HT1080 (cell line): ENCODE measurements at regions not wholly inside any gene's neighbourhood (a gene's known extent, or its start where the extent isn't known, plus 50 kb on each side); places are given as distances from the start of the nearest gene placed in this dataset.
A peak's percentile ranks its signal among the peaks of the same experiment; 100 is the strongest.
"Not testable (repeated sequence)": the region's sequence is repeated elsewhere in the genome, so short reads cannot be mapped to it uniquely, and the experiment has no call there.

ENCODE experiments used
- DNase-seq: peaks from one replicate; pipeline ENCODE4 v3.0.0-alpha.2; 2015; ENCODE audit warnings: low read depth

DNA sequence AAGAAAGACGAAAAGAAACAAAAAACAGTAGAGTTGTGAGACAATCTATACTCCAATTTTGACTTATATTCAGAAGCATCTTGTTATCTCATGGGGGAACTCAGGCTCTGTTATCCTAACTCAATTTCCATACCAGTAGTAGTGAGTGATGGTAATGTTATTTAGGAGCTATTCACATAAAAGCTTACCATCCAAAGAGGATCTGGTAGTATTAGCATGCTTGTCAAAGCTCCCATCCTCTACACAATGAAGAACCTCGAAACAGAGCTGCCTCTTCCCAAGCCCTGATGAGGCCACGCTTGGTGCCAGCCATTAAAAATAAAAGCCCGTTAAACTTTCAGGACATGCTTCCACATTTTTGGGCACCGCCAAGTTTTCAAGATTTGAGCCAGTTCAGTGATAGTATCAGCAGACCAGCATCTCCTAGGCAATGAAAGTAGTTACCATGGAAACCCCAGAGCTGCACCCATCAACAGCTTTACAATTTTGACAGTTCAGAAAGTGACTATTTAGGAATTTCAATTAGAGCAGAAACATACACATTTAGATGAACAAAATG lies 173.3 kb downstream of the CD83 start:
- no peak for DNase-seq

DNA sequence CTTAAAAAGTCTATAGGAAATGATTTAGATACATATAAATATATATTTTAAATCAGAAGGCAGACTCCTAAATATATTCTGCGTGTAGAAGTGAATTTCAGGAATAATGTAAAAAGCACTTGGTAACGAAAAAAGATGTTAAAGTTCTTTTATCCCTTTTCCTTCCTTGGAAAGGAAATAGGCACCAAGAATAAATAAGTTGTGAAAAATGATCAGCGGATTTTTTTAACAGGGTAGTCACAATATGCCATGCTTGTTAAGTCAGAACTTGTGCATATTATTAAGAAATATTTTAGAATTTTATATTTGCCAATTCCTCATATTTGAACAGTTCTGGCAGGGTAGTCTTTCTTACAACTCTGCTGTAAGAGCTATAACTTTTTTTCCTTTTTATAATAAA lies 173.8 kb downstream of the CD83 start:
- no peak for DNase-seq

DNA sequence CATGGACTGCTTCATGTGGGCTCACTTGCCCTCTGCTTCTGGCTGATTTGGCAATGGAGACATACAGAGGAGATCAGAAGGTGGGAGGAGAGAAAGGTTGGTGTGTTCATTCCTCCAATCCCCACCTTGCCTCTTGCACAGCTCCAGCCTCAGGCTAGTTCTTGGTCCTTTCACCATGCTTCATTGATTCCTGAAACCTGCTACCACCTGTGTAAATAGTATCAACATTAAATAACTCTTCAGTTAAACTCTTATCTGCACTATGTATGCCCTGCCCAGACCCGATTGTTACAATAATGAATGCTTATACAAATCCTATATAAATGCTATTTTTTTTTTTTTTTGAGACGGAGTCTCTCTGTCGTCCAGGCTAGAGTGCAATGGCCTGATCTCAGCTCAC lies 174.5 kb downstream of the CD83 start:
- DNase-seq, result no peak

DNA sequence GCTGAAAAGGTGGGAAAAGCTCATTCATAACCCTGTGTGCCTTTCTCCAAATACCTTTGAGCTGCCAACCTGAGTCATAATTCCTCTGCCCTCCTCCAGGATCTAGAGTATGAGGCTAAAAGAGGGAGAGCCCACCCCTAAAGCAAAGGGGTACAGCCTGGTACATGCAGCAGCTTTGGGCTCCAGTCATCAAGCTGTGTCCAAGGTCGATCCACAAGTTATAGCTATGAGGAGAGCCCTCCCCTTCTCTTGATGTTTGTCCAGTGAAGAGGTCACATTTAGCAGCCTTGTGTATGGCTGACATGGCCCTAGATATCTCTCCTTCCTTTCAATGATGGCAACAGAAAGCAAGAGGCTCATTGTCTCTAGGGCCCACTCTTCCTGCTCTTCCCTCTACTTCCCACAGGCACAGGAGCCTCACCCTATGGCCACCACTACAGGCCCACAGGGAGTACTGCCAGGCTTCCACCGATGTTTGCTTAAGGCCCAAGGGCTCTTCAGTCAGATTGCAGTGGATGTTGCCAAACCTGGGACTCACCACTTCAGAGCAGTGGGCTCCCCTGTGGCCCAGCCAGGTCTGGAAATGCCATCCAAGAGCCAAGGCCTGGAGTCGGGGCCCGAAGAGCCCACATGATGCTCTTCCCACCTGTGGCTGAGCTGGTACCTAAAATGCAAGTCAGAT lies 176.8 kb downstream of the CD83 start:
- no peak for DNase-seq

DNA sequence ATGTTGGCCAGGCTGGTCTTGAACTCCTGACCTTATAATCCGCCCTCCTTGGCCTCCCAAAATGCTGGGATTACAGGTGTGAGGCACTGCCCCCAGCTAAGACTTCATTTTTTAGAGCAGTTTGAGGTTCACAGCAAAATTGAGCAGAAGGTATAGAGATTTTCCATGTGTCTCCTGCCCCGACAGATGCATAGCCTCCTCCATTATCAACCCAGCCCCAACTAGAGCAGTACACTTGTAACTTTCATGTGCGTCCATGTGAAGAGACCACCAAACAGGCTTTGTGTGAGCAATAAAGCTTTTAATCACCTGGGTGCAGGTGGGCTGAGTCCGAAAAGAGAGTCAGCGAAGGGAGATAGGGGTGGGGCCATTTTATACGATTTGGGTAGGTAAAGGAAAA lies 179.1 kb downstream of the CD83 start:
- not testable (repeated sequence) for DNase-seq

DNA sequence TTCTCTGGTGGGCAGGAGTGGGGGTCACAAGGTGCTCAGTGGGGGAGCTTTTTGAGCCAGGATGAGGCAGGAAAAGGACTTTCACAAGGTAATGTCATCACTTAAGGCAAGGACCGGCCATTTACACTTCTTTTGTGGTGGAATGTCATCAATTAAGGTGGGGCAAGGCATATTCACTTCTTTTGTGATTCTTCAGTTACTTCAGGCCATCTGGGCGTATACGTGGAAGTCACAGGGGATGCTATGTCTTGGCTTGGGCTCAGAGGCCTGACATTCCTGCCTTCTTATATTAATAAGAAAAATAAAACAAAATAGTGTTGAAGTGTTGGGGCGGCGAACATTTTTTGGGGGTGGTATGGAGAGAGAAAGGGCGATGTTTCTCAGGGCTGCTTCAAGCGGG lies 179.5 kb downstream of the CD83 start:
- DNase-seq, result not testable (repeated sequence)

DNA sequence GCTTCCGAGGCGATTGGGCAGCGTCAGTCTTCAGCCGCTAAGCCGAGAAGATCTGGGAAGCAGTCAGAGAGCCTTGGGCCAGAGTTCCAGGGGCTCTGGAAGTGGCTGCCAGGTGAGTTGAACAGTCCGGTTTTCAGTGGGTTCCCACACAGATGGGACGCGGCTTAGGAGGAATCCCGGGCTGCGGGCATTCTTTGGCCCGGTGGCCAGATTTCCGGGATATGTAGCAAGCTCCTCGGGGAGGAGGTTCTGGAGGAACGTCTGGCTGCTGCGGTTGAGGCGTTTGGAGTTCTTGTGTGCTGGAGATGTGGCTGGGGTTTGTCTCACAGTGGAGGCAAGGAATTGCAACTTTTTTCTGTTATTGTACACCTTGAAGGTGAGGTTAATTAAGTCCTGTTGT lies 182.6 kb downstream of the CD83 start:
- not testable (repeated sequence) for DNase-seq

DNA sequence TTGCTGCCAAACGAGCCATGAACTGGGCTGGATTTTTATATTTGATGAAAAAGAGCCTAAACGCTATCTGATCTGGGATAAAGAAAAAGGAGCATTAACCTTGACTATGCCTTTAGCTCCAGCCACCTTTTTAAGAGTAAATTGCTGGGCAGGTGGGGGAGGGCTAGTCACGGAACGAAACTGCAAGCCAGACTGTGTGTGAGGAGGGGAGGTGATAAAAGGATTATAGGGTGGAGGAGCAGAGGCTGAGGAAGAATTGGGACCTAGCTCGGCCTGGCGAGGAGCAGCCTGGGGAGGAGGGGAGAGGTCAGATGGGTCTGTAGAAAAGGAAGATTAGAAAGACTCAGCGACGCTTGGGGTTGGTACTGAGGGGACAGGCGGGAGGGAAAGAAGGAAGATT lies 183.1 kb downstream of the CD83 start:
- not testable (repeated sequence) for DNase-seq

DNA sequence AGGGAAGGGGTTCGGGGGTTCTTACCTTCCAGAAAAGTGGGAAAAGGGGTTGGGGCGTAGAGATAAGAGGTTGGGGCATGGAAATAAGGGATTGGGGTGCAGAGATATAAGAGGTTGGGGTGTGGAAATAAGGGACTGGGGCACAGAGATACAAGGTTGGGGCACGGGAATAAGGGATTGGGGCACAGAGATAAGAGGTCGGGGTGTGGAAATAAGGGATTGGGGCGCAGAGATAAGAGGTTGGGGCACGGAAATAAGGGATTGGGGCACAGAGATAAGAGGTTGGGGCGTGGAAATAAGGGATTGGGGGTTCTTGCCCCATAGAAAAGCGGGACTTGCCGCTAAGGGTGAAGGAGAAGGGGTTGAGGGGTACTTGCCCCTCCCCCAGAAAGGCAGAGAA lies 183.9 kb downstream of the CD83 start:
- not testable (repeated sequence) for DNase-seq

DNA sequence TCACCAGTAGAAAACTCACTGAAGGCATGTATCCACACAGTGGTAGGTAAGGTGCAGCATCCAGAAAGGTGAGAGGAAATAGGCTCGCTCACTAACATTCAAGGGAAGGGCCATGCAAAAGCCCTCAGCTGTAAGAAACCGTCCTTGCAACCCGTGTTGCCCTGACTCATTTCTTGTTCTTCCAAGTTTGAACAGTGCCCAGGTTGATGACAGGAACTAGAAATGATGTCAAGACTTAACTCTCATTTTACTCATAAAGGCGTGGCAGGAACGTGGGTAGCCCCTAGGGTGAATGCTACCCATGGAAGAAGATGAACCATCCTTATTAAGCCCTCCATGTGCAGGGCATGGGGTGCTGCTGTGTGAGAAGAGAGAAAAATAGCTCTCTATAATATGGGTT lies 187.6 kb downstream of the CD83 start:
- peak; percentile 41 for DNase-seq

DNA sequence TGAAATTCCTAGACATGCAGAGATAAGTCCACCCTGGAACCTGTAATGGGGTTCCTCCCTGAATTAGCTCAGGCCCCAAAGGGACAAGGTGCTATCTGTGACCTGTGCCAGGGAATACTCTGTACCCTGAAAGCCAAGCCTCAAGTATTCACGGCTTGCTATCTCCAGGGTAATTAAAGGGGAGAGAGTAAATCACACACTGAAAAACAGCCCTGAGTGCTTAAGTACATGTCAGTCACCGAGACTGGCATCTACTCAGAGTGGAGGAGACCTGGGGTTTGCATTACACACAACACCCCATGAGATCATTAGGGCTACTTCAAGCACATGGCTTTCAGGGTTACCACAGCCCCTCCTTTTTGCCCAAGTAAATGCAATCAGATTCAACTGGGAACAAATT lies 188.1 kb downstream of the CD83 start:
- DNase-seq, result no peak

DNA sequence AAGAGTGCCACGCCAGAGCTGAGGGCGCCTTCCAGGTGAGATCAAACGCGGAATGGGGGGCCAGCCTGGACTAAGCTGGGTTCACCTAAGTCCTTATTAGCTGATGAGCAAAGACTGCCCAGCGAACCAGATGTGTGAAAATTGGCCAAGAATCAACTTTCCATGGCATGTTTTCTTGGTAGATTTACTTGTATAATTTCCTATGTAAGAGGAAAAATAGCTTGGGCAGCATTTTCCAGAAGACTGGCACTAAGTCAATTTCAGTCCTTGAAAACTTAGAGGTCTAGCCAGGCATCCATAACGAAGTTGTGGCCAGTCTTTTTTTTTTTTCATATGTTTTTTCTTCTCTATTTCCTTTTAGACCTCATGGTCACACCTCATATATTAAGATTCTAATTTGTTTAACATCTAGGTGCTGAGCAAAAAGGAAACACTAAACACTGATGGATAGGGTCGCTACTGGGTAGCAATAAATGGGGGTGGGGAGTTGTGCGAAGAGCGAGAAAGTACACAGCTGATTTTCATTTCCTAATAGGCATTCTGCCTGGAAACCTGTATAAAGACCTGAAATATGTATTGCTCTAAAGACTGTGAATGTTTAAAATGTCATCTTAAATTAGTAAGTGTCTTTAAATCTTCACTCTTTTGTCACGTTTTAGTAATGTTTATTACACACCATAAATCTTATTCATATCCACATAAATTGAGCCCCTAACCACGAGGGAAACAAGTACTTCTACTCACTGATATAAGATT lies 188.8 kb downstream of the CD83 start:
- DNase-seq, result no peak

DNA sequence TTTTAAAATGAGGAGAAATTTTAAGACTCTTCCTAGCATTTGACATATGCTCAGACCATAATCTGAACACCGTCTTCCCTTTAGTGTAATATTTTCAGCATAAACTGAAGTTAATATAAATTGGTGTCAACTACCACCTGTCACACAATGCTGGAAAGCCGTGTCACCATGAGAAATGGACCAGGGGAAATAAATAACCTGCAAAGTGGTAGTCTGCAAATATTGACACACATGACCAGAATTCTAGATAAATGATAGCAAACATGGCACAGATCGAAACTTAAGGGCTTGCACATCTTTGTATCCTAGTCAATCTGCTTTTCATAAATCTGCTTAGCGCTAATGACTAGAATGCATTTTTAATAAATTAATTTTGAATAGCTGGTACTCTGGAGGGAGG lies 191.9 kb downstream of the CD83 start:
- DNase-seq, result no peak

DNA sequence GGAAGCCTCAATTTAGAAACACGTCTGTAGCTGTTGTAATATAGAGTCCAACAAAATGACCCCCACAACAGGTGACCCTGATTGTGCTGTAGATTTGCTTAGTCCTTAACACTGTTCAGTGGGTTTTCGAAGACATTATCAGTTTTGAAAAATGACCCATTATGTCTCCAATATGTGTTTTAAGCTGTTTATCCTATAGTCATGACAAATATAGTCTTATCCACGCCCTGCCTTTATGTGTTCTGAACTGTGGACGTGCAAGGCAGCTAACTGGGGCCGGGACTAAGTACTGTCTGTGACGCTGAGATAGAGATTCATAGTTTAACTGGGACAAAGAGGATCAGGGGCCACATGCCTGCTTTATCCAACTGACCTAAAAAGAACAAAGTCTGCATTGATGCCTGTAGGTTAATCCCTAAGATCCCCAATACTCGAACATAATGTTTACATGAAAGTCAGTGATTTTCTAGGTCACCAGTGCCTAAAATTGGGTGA lies 192.4 kb downstream of the CD83 start:
- DNase-seq, result no peak

DNA sequence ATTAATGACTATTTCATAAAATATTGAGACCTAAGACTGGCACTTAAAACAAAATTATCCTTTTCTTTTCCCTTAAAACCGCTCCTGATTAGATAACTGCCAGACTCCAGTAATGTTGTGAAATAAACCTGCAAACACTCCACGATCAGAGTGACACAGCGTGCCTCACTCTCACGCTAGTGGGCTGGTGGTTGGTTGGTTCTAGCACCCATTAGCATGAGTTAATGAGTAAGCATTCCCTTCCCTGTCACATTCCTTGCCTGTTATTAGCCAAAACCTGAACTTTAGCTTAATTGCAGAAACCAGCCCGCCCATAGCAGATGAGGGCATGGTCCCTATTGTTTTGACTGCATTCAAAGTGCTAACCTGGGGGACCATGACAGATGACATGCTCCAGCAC lies 193.4 kb downstream of the CD83 start:
- DNase-seq, result no peak

DNA sequence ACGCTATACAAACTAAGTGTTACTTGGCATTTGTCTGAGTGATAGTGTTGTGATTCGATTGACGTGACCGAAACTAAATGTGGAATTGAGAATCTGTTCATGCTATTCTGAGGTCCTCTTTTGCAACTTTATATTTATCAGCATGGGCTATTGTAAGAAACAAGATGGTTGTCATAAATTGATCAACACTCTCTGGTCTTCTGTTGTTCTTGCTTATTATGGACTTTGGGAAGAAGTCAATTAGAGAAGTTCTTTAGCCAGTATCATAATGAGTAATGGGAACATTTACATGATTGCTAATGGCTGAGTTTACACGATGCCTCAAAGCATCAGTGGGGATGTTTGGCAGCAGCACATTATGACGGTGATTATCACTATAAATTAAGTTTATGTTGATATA lies 195.0 kb downstream of the CD83 start:
- DNase-seq, result no peak

DNA sequence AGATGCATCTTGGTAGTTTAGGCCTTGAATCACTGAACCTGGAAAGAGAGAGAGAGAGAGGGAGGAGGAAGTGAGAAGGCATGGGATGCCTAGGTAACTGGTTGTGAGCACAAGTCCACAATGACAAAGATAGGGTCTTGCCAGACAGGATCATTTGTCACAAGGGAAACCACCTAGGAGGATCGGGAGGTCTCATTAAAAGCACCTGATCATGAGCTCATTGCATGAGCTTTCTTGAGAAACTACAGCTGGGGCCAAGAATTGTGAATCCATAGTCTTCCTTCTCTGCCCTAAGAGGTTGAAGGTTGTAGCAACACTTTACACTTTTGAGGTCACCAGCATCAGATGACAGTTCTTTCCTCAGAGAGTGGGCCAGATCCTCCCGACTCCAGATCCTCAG lies 195.7 kb downstream of the CD83 start:
- DNase-seq, result no peak

DNA sequence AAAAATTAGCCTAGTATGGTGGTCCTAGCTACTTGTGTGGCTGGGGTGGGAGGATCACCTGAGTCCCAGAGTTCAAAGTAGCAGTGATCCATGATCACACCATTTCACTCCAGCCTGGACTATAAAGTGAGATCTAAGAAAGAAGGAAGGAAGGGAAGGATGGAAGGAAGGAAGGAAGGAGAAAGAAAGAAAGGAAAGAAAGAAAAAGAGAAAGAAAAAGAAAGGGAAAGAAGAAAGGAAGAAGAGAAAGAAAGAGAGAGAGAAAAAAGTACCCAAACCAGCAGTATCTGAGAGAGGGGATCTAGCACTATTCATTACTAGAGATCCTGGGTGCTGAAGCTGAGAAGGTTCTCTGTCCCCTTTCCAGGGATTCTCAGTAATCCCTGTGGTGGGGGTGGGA lies 197.8 kb downstream of the CD83 start:
- no peak for DNase-seq

DNA sequence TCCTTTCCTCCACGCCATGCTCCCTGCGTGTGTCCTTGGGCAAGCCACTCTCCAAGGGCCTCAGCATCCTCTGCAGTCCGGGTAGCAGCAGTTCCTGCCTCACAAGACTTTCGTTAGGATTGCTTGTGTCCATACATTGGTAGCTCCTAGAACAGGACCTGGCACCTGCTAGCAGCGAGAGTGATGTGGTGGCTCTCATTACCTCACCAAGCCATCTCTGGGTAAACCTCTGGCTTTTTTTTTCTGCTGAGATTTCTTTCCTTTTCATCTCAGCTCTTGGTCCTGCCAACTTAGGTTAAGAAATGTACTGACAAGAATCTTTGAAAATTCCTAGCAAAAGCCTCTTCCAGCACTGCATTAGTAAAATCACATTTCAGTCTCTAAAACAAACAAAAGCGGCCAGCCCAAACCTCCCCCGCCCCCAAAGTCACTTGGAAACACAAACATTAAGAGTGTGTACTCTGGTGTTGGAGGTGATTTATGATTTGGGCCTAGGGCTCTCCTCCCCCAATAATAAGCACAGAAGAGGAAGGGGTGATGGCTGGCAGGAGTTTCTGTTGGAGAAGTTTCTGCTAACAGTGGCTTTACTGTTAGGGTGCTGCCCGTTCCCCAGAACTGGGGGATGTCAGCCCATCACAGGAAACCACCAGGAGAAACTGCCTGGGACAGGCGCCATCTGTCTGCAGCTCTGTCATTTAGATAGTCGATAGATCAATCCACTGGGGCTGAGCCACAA lies 199.2 kb downstream of the CD83 start:
- no peak for DNase-seq

DNA sequence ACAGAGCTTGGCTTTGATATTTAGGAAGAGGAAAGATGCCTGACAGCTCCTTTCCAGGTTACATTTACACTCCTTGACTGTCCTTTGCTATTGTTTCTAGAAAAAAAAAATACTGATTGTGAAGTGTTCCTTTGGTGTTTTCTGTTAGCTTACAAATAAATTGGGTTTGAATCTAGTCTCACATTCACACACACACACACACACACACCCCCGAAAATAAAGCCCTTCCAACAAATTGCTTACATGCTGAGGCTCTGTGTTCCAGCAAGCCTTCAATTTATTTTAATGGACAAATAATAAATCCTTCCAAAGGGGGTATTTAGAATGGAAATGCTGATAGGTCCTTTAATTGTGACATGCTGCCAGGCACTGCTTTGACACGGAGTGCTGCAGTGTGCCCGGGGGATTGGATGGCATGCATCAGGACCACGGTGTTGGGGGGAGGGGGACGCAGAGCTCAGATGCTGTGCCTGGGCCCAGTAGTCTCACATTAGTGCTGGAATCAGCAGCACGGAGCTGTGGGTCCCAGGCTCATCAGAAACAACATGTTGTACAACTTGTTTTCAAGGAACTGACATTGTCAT lies 199.9 kb downstream of the CD83 start:
- no peak for DNase-seq

DNA sequence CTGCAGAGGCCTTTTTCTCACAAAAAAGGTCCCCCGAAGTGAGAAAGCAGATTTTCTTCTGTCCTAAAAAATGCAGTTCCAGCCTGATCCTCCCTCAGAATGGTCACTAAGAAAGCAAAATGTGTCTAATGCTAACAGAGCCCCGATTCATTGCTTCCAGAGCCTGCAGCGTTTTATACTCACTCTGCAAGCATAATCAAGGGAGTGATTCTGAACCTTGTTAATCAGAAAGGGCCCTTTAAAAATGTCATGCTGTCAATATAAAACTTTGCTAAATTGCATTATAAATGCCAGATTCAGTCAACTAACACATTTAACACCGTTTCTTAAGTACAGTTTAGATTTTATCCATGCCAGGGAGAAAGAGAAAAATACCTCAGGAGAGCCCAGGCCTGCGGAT lies 202.8 kb downstream of the CD83 start:
- no peak for DNase-seq
